ENCODE measurements at regions not wholly inside any gene's neighbourhood (a gene's known extent, or its start where the extent isn't known, plus 50 kb on each side); places are given as distances from the start of the nearest gene placed in this dataset.

DNA sequence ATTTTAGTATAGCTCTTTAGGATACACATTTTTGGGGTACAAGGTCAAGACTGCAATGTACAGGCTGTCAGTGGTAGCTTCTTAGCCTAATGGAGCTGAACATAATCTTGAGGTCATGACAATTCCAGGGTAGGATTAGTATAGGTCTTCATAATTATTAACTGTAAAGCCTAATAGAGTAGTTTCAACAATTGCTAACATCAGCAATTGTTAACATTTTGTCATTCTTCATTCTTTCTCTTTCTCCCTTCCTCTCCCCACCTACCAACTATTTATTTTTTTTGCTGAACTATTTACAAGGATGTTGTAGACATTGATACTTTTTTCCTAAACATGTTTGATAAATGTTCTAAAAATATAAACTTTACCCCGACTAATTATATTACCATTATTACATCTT, 461.3 kb upstream of the DCC start:
- ATAC-seq: no peak
- no peak for DNase-seq
- Mint-ChIP-seq H3K27ac (no peak overlapping the region), H3K9me3 (peaks cover 0 to 18% (median 6%) of the 10 kb centered on the region in 11 donors), H3K4me1 (no peaks in the 10 kb centered on the region), H3K4me3 (no peak overlapping the region), H3K36me3 (no peaks in the 10 kb centered on the region), H3K27me3 (no peaks in the 10 kb centered on the region)
- ChIA-PET POLR2A (no interaction called here), CTCF (no interaction called here)
- intact Hi-C loops (cut with micrococcal nuclease): no loop called here
- Histone ChIP-seq H3K4me3 (ENCODE audit: low read length) (no peak overlapping the region), H3K36me3 (ENCODE audit: control insufficient read depth in 2 of 3, insufficient read depth in 3 of 3, low read length in 3 of 3) (no peaks in the 10 kb centered on the region), H3K4me1 (ENCODE audit: control insufficient read depth in 2 of 2, insufficient read depth in 2 of 2, low read length in 2 of 2) (no peaks in the 10 kb centered on the region), H3K27me3 (ENCODE audit: control insufficient read depth in 2 of 2, insufficient read depth in 2 of 2, low read length in 2 of 2) (no peaks in the 10 kb centered on the region), H3K27ac (ENCODE audit: low read depth, low read length) (no peak overlapping the region), H3K9me3 (ENCODE audit: control insufficient read depth in 2 of 3, low read length in 3 of 3) (peaks cover 0 to 4% (median 0%) of the 10 kb centered on the region in 3 experiments)

- DNase-seq (no peak), ATAC-seq (no peak)
- peaks cover 0 to 18% (median 7%) of the 10 kb centered on the region in 11 donors for H3K9me3 Mint-ChIP-seq
- ChIA-PET CTCF (no interaction called here), POLR2A (no interaction called here)
- Histone ChIP-seq H3K27ac (ENCODE audit: low read depth, low read length) (no peak overlapping the region), H3K4me3 (ENCODE audit: low read length) (no peak overlapping the region), H3K9me3 (ENCODE audit: control insufficient read depth in 2 of 3, low read length in 3 of 3) (peaks cover 0 to 1% (median 0%) of the 10 kb centered on the region in 3 experiments), H3K4me1 (ENCODE audit: control insufficient read depth in 2 of 2, insufficient read depth in 2 of 2, low read length in 2 of 2) (no peaks in the 10 kb centered on the region), H3K36me3 (ENCODE audit: control insufficient read depth in 2 of 3, insufficient read depth in 3 of 3, low read length in 3 of 3) (no peaks in the 10 kb centered on the region), H3K27me3 (ENCODE audit: control insufficient read depth in 2 of 2, insufficient read depth in 2 of 2, low read length in 2 of 2) (no peaks in the 10 kb centered on the region)
- intact Hi-C loops (cut with micrococcal nuclease): no loop called here
- H3K27ac Mint-ChIP-seq: no peak overlapping the region
- H3K4me3 Mint-ChIP-seq: no peak overlapping the region
- no peaks in the 10 kb centered on the region for H3K4me1 Mint-ChIP-seq
- H3K36me3 Mint-ChIP-seq: no peaks in the 10 kb centered on the region
- no peaks in the 10 kb centered on the region for H3K27me3 Mint-ChIP-seq
Observed at GRCh38 chr18:51879329-51879728, 460.7 kb upstream of the DCC start.

- H3K27ac ChIP-seq (ENCODE audit: low read depth, low read length): no peak overlapping the region
- Mint-ChIP-seq H3K4me1 (no peaks in the 10 kb centered on the region), H3K27me3 (no peaks in the 10 kb centered on the region), H3K4me3 (no peak overlapping the region), H3K36me3 (no peaks in the 10 kb centered on the region), H3K9me3 (peaks cover 0 to 4% (median 1%) of the 10 kb centered on the region in 11 donors), H3K27ac (no peak overlapping the region)
- no peaks in the 10 kb centered on the region for H3K36me3 ChIP-seq (ENCODE audit: control insufficient read depth in 2 of 3, insufficient read depth in 3 of 3, low read length in 3 of 3)
- intact Hi-C loops (cut with micrococcal nuclease): no loop called here
- no peak overlapping the region for H3K4me3 ChIP-seq (ENCODE audit: low read length)
- H3K4me1 ChIP-seq (ENCODE audit: control insufficient read depth in 2 of 2, insufficient read depth in 2 of 2, low read length in 2 of 2): no peaks in the 10 kb centered on the region
- DNase-seq (no peak), ATAC-seq (no peak)
- H3K27me3 ChIP-seq (ENCODE audit: control insufficient read depth in 2 of 2, insufficient read depth in 2 of 2, low read length in 2 of 2): no peaks in the 10 kb centered on the region
- no peaks in the 10 kb centered on the region for H3K9me3 ChIP-seq (ENCODE audit: control insufficient read depth in 2 of 3, low read length in 3 of 3)
- CTCF ChIA-PET: no interaction called here
- POLR2A ChIA-PET: no interaction called here
Observed at GRCh38 chr18:51881394-51881793, 458.6 kb upstream of the DCC start.

DNA sequence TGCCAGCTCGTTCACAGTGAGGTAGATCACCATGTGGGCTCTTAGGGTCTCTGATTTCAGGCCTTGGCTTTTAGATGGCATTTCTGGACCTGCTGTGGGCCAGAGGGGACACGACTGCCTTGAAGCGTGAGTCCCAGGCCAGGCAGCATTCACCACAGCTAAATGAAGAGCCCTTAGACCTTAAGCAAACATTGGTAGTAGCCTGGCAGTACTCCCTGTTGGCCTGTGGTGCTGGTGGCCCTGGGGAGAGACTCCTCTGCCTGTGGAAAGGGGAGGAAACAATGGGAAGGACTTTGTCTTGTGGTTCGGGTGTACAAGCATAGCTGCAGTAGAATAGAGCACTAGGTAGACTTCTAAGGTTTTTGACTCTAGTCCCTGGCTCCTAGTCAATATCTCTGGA, 456.0 kb upstream of the DCC start:
- ChIA-PET CTCF (no interaction called here), POLR2A (no interaction called here)
- no peaks in the 10 kb centered on the region for H3K36me3 ChIP-seq (ENCODE audit: control insufficient read depth in 2 of 3, insufficient read depth in 3 of 3, low read length in 3 of 3)
- no peak overlapping the region for H3K4me3 ChIP-seq (ENCODE audit: low read length)
- no peak overlapping the region for H3K27ac Mint-ChIP-seq
- no peaks in the 10 kb centered on the region for H3K36me3 Mint-ChIP-seq
- DNase-seq: no peak
- H3K27me3 ChIP-seq (ENCODE audit: control insufficient read depth in 2 of 2, insufficient read depth in 2 of 2, low read length in 2 of 2): no peaks in the 10 kb centered on the region
- H3K27me3 Mint-ChIP-seq: no peaks in the 10 kb centered on the region
- peaks cover 0 to 7% (median 1%) of the 10 kb centered on the region in 11 donors for H3K9me3 Mint-ChIP-seq
- no peaks in the 10 kb centered on the region for H3K9me3 ChIP-seq (ENCODE audit: control insufficient read depth in 2 of 3, low read length in 3 of 3)
- H3K4me1 Mint-ChIP-seq: no peaks in the 10 kb centered on the region
- H3K4me3 Mint-ChIP-seq: no peak overlapping the region
- no peak overlapping the region for H3K27ac ChIP-seq (ENCODE audit: low read depth, low read length)
- ATAC-seq: no peak
- intact Hi-C loops (cut with micrococcal nuclease): no loop called here
- no peaks in the 10 kb centered on the region for H3K4me1 ChIP-seq (ENCODE audit: control insufficient read depth in 2 of 2, insufficient read depth in 2 of 2, low read length in 2 of 2)

- Histone ChIP-seq H3K4me1 (ENCODE audit: control insufficient read depth in 2 of 2, insufficient read depth in 2 of 2, low read length in 2 of 2) (no peaks in the 10 kb centered on the region), H3K9me3 (ENCODE audit: control insufficient read depth in 2 of 3, low read length in 3 of 3) (no peaks in the 10 kb centered on the region), H3K27ac (ENCODE audit: low read depth, low read length) (no peak overlapping the region), H3K27me3 (ENCODE audit: control insufficient read depth in 2 of 2, insufficient read depth in 2 of 2, low read length in 2 of 2) (no peaks in the 10 kb centered on the region), H3K4me3 (ENCODE audit: low read length) (no peak overlapping the region), H3K36me3 (ENCODE audit: control insufficient read depth in 2 of 3, insufficient read depth in 3 of 3, low read length in 3 of 3) (no peaks in the 10 kb centered on the region)
- no peaks in the 10 kb centered on the region for H3K36me3 Mint-ChIP-seq
- H3K27ac Mint-ChIP-seq: no peak overlapping the region
- H3K4me3 Mint-ChIP-seq: no peak overlapping the region
- peaks cover 2 to 11% (median 6%) of the 10 kb centered on the region in 11 donors for H3K9me3 Mint-ChIP-seq
- no peak for DNase-seq
- CTCF ChIA-PET: no interaction called here
- intact Hi-C loops (cut with micrococcal nuclease): no loop called here
- H3K4me1 Mint-ChIP-seq: no peaks in the 10 kb centered on the region
- POLR2A ChIA-PET: interaction anchor here (0.6 kb wide), 1 partner anchor 22 kb away, joined by 3 read pairs; no protein-coding TSS in a partner anchor
- no peak for ATAC-seq
- H3K27me3 Mint-ChIP-seq: peaks cover 0 to 8% (median 4%) of the 10 kb centered on the region in 5 donors
Observed at GRCh38 chr18:51890762-51891161, 449.2 kb upstream of the DCC start.

- H3K27me3 Mint-ChIP-seq: peaks cover 0 to 8% (median 4%) of the 10 kb centered on the region in 5 donors
- Histone ChIP-seq H3K27ac (ENCODE audit: low read depth, low read length) (no peak overlapping the region), H3K4me3 (ENCODE audit: low read length) (no peak overlapping the region), H3K4me1 (ENCODE audit: control insufficient read depth in 2 of 2, insufficient read depth in 2 of 2, low read length in 2 of 2) (no peaks in the 10 kb centered on the region), H3K27me3 (ENCODE audit: control insufficient read depth in 2 of 2, insufficient read depth in 2 of 2, low read length in 2 of 2) (no peaks in the 10 kb centered on the region), H3K9me3 (ENCODE audit: control insufficient read depth in 2 of 3, low read length in 3 of 3) (no peaks in the 10 kb centered on the region), H3K36me3 (ENCODE audit: control insufficient read depth in 2 of 3, insufficient read depth in 3 of 3, low read length in 3 of 3) (no peaks in the 10 kb centered on the region)
- H3K27ac Mint-ChIP-seq: no peak overlapping the region
- H3K4me1 Mint-ChIP-seq: no peaks in the 10 kb centered on the region
- POLR2A ChIA-PET: no interaction called here
- H3K9me3 Mint-ChIP-seq: peaks cover 2 to 11% (median 6%) of the 10 kb centered on the region in 11 donors
- DNase-seq (no peak), ATAC-seq (no peak)
- intact Hi-C loops (cut with micrococcal nuclease): no loop called here
- no peak overlapping the region for H3K4me3 Mint-ChIP-seq
- CTCF ChIA-PET: no interaction called here
- no peaks in the 10 kb centered on the region for H3K36me3 Mint-ChIP-seq
Observed at GRCh38 chr18:51891876-51892275, 448.1 kb upstream of the DCC start.

- no peak overlapping the region for H3K27ac Mint-ChIP-seq
- CTCF ChIA-PET: no interaction called here
- intact Hi-C loops (cut with micrococcal nuclease): no loop called here
Observed at GRCh38 chr18:51897884-51898283, 442.1 kb upstream of the DCC start.

More at GRCh38 chr18:51897884-51898283, 442.1 kb upstream of the DCC start:
- Histone ChIP-seq H3K27ac (ENCODE audit: low read depth, low read length) (no peak overlapping the region), H3K4me1 (ENCODE audit: control insufficient read depth in 2 of 2, insufficient read depth in 2 of 2, low read length in 2 of 2) (no peaks in the 10 kb centered on the region), H3K4me3 (ENCODE audit: low read length) (no peak overlapping the region), H3K27me3 (ENCODE audit: control insufficient read depth in 2 of 2, insufficient read depth in 2 of 2, low read length in 2 of 2) (no peaks in the 10 kb centered on the region), H3K36me3 (ENCODE audit: control insufficient read depth in 2 of 3, insufficient read depth in 3 of 3, low read length in 3 of 3) (no peaks in the 10 kb centered on the region), H3K9me3 (ENCODE audit: control insufficient read depth in 2 of 3, low read length in 3 of 3) (no peaks in the 10 kb centered on the region)
- Mint-ChIP-seq H3K9me3 (peaks cover 0 to 15% (median 4%) of the 10 kb centered on the region in 11 donors), H3K4me1 (no peaks in the 10 kb centered on the region), H3K36me3 (peaks cover 0 to 3% (median 0%) of the 10 kb centered on the region in 5 donors), H3K4me3 (no peak overlapping the region), H3K27me3 (peaks cover 0 to 7% (median 3%) of the 10 kb centered on the region in 5 donors)
- ATAC-seq: no peak
- POLR2A ChIA-PET: no interaction called here
- DNase-seq: no peak
